Uterus (tissue), 3 donors: ENCODE measurements at regions not wholly inside any gene's neighbourhood (a gene's known extent, or its start where the extent isn't known, plus 50 kb on each side); places are given as distances from the start of the nearest gene placed in this dataset.

Source experiments
- DNase-seq, 2 donors: peaks; one replicate each; pipeline ENCODE4 v3.0.0-alpha.2; 2019 to 2020
- H3K27ac ChIP-seq, 2 donors: fragments of 200-600 bp; sonication (generic); 1 replicate in 1 of 2; 2 replicates in 1 of 2; pipeline ENCODE4 v1.5.1; 2016 to 2018
- H3K27me3 ChIP-seq, 2 donors: fragments of 200-600 bp; sonication (generic); one replicate each; pipeline ENCODE4 v1.5.1; 2018 to 2019; ENCODE audit warnings: control low read depth in 1 of 2
- H3K36me3 ChIP-seq, 2 donors: fragments of 200-600 bp; sonication (generic); one replicate each; pipeline ENCODE4 v1.5.1; 2019; ENCODE audit warnings: control low read depth in 1 of 2
- H3K4me1 ChIP-seq, 2 donors: fragments of 200-600 bp; sonication (generic); one replicate each; pipeline ENCODE4 v1.5.1; 2018 to 2019; ENCODE audit warnings: control low read depth in 1 of 2
- H3K4me3 ChIP-seq, 2 donors: fragments of 200-600 bp; sonication (generic); 1 replicate in 1 of 2; 2 replicates in 1 of 2; pipeline ENCODE4 v1.5.1; 2018 to 2019; ENCODE audit warnings: mild to moderate bottlenecking in 1 of 2
- H3K9me3 ChIP-seq, 2 donors: fragments of 200-600 bp; sonication (generic); one replicate each; pipeline ENCODE4 v1.5.1; 2019; ENCODE audit warnings: control low read depth in 1 of 2
- POLR2A ChIP-seq, 2 donors: fragments of 450-650 bp; IDR thresholded peaks; one replicate each; pipeline ENCODE4 v1.6.1; 2016; ENCODE audit warnings: antibody characterized with exemption in 2 of 2, mild to moderate bottlenecking in 1 of 2, moderate library complexity in 1 of 2
- intact Hi-C: fragments of 100-400 bp; cut with DNase I; formaldehyde crosslinking; loops from one replicate; pipeline ENCODE4 v1.15.1; 2023; ENCODE audit warnings: low total_unique reads
- TF ChIP-seq, protein P1 (sequence below), 4 experiments: fragments of 200-600 bp in 2 of 4; fragments of 450-650 bp in 2 of 4; sonication (generic) in 2 of 4; IDR thresholded peaks; one replicate each; pipeline ENCODE4 v1.5.1; 2016 to 2019; ENCODE audit warnings: antibody characterized with exemption in 4 of 4, mild to moderate bottlenecking in 2 of 4, moderate library complexity in 1 of 4
- donor health status: DM: yes; HTN: yes; CAD: no.

DNA sequence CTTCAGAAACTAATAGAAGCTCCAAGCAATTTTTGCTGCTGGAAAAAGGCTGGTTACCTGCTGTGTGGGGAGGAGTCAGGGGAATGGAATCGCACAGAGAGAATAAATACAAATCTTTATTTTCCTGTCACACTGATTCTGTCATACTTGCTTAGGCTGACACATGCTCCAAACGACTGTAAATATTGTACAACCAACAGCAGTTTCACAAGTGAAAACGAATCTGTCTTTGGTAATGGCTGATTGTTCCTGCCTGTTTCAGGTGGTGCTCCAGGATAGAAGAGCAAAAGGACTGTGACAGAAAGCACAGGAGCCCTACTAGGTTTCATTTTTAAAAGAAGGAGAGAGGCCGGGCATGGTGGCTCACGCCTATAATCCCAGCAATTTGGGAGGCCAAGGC lies 125.5 kb upstream of the DCLK2 start:
- no peak for DNase-seq
- TF ChIP-seq POLR2A (IDR thresholded peaks at IDR 0.05), result no peak
- TF ChIP-seq, protein P1, sequence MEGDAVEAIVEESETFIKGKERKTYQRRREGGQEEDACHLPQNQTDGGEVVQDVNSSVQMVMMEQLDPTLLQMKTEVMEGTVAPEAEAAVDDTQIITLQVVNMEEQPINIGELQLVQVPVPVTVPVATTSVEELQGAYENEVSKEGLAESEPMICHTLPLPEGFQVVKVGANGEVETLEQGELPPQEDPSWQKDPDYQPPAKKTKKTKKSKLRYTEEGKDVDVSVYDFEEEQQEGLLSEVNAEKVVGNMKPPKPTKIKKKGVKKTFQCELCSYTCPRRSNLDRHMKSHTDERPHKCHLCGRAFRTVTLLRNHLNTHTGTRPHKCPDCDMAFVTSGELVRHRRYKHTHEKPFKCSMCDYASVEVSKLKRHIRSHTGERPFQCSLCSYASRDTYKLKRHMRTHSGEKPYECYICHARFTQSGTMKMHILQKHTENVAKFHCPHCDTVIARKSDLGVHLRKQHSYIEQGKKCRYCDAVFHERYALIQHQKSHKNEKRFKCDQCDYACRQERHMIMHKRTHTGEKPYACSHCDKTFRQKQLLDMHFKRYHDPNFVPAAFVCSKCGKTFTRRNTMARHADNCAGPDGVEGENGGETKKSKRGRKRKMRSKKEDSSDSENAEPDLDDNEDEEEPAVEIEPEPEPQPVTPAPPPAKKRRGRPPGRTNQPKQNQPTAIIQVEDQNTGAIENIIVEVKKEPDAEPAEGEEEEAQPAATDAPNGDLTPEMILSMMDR (IDR thresholded peaks at IDR 0.05), result no peak
- H3K9me3 ChIP-seq, result no peaks in the 10 kb centered on the region
- H3K4me1 ChIP-seq, result no peaks in the 10 kb centered on the region
- no peaks in the 10 kb centered on the region for H3K36me3 ChIP-seq
- no peaks in the 10 kb centered on the region for H3K27me3 ChIP-seq
- intact Hi-C loops, result no loop called here
- H3K4me3 ChIP-seq, result no peak overlapping the region
- no peak overlapping the region for H3K27ac ChIP-seq

DNA sequence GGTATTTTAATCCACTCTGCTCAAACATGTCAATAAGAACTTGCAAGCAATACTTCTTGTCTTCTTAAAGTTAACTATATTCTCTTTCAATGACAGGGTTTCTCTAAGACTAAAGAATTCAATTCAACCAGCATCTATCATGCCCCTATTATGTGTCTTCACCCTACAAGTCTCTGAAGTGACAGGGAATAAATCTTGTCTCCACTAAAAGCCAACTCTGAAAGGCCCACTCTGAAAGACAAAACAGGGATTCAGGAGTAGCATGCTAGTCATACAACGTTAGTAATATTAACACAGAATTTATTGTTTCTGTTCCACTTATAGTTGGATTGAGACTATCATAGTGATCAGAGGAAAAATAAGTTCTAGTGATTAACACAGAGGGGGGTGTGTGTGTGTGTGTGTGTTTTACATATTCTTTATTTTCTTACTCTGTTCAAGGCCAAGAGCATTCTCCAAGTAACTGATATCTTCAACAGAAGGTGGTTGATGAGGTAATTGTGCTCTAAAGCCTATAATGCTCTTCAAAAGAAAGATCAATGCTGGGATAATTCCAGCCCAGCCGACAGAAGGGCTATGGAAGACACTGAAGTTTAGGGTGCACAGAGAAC lies 122.4 kb upstream of the DCLK2 start:
- Histone ChIP-seq H3K36me3 (no peaks in the 10 kb centered on the region), H3K27me3 (no peaks in the 10 kb centered on the region), H3K4me1 (no peaks in the 10 kb centered on the region), H3K9me3 (no peaks in the 10 kb centered on the region), H3K27ac (no peak overlapping the region), H3K4me3 (no peak overlapping the region)
- intact Hi-C loops, result no loop called here
- no peak for TF ChIP-seq POLR2A (IDR thresholded peaks at IDR 0.05)
- TF ChIP-seq, protein P1 (IDR thresholded peaks at IDR 0.05), result no peak
- DNase-seq, result no peak

DNA sequence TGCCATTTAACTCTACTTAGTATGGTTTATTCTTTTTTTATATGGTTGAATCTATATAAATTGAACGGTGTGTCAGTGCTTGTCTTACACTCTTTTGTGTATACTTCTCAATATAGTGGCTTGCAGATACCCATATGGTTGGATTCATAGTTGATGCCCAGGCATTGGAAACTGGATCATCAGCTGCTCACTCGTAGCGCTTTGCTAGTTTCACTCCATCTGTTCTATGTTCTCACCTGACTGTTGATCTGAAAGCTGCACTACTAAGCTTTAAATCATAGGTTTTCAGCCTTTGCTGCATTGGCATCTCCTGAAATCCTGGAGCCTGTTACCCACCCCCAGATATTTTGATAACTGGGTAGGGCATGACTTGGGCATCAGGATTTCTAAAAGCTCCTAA lies 121.6 kb upstream of the DCLK2 start:
- Histone ChIP-seq H3K27ac (no peak overlapping the region), H3K36me3 (no peaks in the 10 kb centered on the region), H3K27me3 (no peaks in the 10 kb centered on the region), H3K4me1 (no peaks in the 10 kb centered on the region), H3K4me3 (no peak overlapping the region), H3K9me3 (no peaks in the 10 kb centered on the region)
- DNase-seq, result no peak
- TF ChIP-seq, protein P1 (IDR thresholded peaks at IDR 0.05), result no peak
- TF ChIP-seq POLR2A (IDR thresholded peaks at IDR 0.05), result no peak
- intact Hi-C loops, result no loop called here

DNA sequence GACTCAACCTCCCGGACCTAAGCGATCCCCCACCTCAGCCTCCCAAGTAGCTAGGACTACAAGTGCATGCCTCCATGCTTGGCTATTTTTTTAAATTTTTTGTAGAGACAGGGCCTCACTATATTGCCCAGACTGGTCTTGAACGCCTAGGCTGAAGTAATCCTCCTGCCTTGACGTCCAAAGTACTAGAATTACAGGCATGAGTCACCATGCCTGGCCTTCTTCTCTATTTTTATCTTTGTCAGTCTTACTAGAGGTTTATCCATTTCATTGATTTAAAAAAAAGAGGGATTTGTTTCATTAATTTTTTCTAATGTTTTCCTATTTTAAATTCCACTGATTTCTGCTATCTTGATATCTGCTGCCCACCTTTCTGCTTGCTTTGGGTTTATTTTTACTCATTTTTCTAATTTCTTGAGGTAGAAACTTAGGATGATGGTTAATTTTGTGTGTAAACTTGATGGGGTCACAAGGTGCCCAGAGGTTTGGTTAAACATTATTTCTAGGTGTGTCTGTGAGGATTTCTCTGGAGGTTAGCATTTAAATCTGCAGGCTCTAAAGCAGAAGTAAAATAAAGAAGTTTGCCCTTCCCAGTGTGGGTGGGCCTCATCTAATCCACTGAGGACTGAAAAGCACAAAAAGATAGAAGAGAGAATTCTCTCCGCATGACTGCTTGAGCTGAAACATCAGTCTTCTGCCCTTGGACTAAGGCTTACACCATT lies 116.2 kb upstream of the DCLK2 start:
- no peak overlapping the region for H3K27ac ChIP-seq
- DNase-seq, result no peak
- H3K36me3 ChIP-seq, result no peaks in the 10 kb centered on the region

More for the DNA sequence above, 116.2 kb upstream of the DCLK2 start:
- H3K27me3 ChIP-seq, result no peaks in the 10 kb centered on the region
- intact Hi-C loops, result no loop called here
- H3K9me3 ChIP-seq, result no peaks in the 10 kb centered on the region
- no peak overlapping the region for H3K4me3 ChIP-seq
- no peaks in the 10 kb centered on the region for H3K4me1 ChIP-seq
- TF ChIP-seq POLR2A (IDR thresholded peaks at IDR 0.05), result no peak
- TF ChIP-seq, protein P1 (IDR thresholded peaks at IDR 0.05), result no peak
